Stimulated activated naive CD4-positive, alpha-beta T cell treated with Interleukin-2 at 50 U/mL for 16 hours (primary cell): ENCODE measurements at regions not wholly inside any gene's neighbourhood (a gene's known extent, or its start where the extent isn't known, plus 50 kb on each side); places are given as distances from the start of the nearest gene placed in this dataset.

ENCODE experiments used
- DNase-seq: peaks from one replicate; lab custom pipeline; 2025; lab: John Stamatoyannopoulos, UW

DNA sequence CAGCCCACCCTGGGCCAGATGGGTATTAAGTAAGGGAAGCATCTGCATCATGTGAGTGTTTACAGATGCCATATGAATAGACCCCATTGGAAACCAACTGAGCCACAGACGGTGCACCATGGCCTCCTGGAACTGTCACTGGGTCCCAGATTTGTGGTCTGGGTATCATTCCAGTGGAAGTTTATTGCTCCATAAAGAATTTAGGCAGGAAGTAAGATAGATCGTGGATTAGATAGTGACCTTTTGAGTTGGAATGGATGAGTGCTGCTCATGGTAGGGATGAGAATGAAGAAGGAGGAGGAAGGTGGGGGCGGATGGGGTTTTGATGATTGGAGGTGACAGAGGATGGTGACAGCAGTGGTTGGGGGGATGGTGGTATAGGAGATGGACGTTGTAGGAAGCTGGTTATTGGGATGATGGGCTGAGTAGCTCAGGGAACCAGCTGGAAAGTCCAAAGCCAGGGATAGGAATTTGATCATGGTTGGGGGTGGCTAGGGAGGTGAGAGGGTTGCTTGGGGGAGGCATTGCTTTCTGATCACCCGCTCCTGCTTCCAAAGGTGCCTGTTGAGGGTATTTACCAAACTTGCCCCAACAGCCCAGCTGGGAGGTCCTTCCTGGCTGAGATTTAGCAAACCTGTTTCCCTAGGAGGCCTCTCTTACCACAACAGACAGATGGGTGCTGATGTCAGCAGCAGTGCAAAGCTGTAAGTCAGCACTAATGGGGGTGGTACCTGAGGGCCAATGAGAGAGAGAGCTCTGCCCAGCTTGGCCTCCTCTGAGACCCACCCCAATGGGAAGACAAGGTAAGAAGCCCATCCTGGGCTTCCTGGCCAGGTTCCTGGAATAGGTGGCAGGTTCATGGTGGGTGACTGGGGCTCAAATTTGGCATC lies 78.0 kb downstream of the VEGFA start:
- DNase-seq, result no peak

DNA sequence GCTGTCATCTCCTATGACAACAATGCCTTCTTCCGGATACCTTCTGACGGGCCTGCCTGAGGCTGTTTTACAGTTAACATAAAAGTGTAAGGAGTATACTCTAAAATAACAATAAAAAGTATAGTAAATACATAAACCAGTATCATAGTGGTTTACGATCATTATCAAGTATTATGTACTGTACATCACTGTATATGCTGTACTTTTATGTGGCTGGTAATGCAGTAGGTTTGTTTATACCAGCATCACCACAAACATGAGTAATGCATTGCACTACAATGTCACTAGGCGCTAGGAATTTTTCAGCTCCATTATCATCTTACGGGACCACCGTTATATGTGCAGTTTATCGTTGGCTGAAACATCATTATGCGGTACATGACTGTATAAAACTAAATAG lies 76.5 kb downstream of the VEGFA start:
- no peak for DNase-seq

DNA sequence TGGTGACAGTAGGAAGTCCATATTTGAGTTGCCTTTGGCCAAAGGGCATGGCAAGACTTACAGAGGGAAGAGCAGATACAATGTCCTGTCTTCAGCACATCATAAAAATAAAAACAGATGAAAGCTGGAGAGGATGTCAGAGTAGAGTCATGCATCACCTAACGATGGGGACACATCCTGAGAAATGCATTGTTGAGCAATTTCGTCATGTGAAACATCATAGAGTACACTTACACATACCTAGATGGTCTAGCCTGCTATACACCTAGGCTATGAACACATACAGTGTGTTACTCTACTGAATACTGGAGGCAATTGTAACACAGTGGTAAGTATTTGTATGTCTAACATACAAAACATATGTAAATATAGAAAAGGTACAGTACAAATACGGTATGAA lies 75.6 kb downstream of the VEGFA start:
- DNase-seq, result no peak

GRCh38 chr6:43843669-43844171 lies 73.7 kb downstream of the VEGFA start:
- no peak for DNase-seq

DNA sequence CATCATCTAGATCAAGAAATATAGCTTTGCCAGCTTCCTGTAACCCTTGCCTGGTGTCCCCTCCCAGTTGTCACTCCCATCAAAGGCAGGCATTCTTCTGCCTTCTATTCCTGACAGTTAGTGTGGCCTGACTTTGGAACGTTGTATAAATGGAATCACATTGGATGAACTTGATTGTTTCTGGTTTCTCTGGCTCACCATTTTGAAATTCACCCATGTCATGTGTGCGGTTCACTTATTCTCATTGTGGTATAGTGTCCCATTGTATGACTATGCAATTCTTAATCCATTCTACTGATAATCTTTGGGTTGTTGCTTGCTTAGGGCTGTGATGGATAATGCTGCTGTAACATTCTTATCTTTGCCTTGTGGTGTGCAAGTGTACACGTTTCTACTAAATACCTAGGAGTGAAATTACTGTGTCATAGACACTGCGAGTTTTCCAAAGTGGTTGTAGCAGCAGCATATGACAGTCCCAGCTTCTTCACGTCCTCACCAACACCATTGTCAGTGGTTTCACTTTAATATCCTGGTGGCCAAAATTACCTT lies 73.2 kb downstream of the VEGFA start:
- DNase-seq, result no peak

DNA sequence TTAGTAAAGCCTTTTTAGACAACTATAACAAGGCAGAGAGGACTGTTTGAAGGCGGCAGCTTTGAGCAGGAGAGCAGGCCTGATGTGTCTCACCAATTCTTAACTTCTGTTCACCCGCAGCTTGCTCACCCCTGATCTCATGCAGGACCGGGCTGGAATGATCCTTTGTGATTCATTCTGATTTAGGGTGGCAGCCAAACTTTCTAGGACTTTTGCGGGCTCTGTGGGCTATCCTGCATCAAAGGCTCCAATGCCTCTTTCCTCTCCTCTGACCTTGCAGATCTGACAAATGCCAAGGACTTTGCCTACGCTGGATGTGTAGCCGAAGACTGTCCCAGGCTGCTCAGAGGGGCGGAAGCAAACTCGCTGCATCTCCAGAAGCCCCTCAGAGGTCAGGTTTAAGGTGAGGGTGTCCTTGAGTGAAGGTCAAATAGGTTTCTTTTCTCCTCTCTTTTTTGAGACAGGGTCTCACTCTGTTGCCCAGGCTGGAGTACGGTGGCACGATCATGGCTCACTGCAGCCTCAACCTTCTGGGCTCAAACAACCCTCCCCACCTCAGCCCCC lies 72.3 kb downstream of the VEGFA start:
- DNase-seq, result no peak

GRCh38 chr6:43840490-43841218 lies 70.6 kb downstream of the VEGFA start:
- DNase-seq, result no peak

- DNase-seq, result no peak
These were observed 68.4 kb downstream of the VEGFA start for GRCh38 chr6:43838276-43839036.

- no peak for DNase-seq
These were observed 67.5 kb downstream of the VEGFA start for GRCh38 chr6:43837507-43837906.

DNA sequence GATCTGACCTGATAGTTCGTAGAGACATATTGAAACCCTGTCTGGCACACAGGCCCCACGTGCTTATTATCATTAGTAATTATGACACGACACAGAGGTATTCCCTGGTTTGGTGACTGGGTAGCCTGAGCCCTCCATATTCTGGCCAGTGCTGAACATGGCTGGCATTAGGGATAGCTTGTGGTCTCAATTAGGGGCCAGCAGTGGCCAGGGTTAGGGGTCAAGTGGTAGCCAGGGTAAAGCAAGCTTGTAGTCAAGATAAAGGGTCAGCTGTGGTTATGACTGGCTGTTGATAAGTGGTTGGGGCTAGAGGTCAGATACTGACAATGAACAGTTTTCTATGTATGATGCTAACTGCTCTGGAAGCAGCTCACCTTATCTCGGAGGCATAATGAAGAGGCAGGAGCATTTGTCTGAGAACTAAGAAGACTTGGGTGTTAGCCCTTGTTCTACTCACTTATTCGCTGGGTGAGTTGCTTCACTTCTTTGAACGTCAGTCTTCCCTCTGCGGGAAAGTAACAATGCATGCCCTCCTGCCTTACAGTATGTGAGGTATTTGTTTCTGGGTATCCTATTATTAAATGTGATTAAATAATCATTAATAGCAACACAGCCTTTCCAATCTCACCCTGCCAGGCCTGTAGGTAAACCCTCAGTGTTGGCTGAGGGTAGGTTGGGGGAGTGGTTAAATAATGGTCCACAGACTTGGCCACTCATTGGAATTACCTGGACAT lies 66.7 kb downstream of the VEGFA start:
- DNase-seq, result no peak
